GM10847 (cell line): ENCODE measurements at regions not wholly inside any gene's neighbourhood (a gene's known extent, or its start where the extent isn't known, plus 50 kb on each side); places are given as distances from the start of the nearest gene placed in this dataset.

Experiments
- POLR2A ChIP-seq: IDR thresholded peaks from 2 replicates; pipeline ENCODE4 v1.6.1; 2011; ENCODE audit not compliant: insufficient read length; ENCODE audit errors: extremely low read depth

DNA sequence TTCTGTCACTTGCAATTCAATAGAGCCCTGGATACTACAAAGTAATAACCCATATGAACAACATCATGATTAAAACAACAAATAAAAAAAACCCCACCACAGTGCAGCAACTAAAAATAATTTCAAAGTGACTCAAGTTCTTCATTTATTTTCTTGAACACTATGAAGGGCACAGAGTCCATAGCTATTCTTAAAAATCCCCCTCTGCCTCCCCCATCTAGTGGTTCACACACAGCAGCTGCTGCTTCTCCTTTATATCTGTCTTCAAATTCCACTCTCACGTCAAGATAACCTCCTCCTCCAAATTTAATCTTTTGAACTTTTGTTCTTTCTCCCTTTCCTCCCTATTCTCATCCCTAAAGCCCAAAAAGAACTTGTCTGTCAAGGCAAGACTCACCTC, 591.3 kb downstream of the ZEB2 start:
- no peak for TF ChIP-seq POLR2A

DNA sequence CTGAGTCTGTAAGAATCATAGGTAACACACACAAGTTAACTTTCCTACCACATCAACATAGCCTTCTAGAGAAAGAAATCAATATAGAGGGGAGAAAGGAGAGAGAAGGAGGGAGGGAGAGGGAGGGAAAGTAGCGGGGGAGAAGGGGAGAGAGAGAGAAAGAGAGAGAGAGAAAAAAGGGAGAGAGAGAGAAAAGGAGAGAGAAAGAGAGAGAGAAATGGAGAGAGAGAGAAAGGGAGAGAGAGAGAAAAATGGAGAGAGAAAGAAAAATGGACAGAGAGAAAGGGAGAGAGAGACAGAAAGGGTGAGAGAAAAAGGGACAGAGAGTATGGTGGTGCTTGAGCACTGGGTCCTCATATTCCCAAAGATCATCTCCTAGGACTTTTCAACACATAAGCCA, 591.7 kb downstream of the ZEB2 start:
- no peak for TF ChIP-seq POLR2A

DNA sequence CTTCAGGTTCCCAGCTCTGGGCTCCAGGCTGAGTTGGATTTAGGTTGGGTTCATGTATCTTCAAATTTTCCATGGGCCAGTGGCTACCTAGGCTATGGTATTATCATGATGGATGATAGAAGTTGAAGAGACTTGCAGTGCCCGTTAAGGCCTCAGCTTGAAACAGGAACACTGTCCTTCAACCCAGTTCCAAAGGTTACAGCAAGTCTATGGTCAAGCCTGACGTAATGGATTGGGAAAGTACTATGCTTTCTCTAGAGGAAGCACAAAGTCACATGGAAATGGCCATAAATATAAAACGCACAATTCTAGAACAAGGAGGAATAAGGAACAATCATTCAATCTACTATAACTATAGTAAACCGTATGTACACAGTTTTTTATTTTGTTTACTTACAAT, 593.2 kb downstream of the ZEB2 start:
- no peak for TF ChIP-seq POLR2A

DNA sequence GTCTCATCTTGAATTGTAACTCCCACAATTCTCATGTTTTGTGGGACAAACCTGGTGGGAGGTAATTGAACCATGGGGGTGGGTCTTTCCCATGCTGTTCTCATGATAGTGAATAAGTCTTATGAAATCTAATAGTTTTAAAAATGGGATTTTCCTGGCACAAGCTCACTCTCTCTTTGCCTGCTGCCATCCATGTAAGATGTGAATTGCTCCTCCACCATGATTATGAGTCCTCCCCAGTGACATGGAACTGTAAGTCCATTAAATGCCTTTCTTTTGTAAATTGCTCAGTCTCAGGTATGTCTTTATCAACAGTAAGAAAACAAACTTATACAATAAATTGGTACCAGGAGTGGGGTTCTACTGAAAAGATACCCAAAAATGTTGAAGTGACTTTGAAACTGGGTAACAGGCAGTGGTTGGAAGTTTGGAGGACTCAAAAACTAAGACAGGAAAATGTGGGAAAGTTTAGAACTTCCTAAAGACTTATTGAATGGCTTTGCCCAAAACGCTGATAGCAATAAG, 601.4 kb downstream of the ZEB2 start:
- no peak for TF ChIP-seq POLR2A

DNA sequence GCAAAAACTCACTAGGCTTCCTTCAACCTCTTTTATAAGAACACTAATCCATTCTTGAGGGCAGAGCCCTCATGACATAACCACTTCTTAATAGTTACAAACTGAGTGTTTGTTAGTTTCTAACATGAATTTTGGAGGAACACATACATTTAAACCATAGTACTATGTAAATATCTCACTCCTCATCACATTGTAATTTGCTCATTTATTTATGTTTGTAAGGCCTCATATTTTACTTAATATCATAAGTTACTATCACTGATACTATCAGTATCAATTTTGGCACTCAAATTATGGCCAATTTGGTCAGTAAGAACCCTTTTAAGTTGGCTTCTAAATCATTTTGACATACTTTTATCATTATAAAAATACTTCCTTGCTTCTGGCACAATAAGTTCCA, 603.1 kb downstream of the ZEB2 start:
- no peak for TF ChIP-seq POLR2A

DNA sequence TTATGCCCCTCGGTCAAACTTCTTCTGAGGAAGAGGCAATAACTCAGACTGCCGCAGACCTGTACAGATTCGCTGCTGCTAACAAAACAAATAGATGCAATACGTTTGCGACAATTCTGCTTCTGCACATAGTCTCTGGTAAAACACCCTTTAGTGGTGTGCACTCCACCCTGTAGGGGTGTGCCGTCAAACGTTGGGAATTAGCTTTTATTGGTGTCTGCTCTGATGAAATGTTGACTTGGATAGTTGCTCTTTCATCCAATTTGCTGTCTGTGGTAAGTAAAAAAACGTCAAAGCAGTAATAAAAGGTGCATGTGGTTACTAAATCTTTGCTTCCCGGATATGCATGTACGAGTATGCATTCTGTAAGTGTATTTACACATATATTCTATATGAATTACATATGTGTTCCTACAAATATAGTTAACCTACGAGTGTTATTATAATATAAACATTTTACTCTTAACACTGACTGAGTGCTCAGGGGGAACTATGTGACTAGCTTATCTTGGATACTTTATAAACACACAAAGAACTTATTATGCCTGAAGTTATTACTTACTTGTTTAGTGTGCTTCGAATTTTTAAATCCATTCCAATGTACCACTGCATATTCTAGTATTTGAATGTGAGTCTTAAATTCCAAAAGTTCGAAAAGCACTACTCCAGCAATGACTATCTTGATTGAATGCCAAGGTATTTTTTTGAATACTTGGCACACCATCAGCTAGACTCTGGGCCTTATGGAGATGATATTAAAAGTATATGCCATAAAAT, 610.2 kb downstream of the ZEB2 start:
- no peak for TF ChIP-seq POLR2A

DNA sequence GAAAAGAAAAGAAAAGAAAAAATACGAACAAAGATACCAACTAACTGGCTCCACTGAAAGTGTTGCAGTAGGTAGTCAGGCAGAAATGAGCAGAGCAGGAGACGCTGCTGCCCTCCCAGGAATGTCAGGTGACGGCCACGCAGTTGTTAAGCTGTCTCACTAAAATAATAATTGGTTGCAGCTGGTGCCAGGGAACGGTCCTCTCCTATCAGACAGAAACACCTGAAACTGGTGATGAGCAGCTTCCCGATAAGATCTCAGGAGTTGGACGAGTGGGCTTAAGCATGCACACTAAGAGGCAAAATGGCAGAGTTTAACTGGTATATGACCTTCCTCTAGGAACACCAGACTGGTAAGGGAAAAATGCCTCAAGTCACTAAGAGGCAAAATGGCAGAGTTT, 611.1 kb downstream of the ZEB2 start:
- TF ChIP-seq POLR2A, result no peak

DNA sequence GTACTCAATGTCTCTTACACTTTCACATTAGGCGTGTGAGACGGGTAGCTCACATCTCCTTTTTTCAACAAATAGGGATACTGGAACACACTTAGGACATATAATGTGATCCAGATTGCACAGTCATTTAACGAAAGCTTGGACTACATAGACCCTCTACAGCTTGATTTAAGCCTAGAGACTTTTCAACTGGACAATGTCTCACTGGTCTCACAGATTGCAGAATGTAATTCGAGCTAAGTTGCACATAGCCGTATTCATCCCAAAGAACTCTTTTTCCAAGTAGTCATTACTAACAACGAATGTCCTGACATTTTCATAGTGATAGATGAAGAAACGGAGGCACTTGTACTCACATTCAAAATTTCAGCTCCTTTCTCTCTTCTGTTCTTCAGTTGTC, 612.1 kb downstream of the ZEB2 start:
- no peak for TF ChIP-seq POLR2A

DNA sequence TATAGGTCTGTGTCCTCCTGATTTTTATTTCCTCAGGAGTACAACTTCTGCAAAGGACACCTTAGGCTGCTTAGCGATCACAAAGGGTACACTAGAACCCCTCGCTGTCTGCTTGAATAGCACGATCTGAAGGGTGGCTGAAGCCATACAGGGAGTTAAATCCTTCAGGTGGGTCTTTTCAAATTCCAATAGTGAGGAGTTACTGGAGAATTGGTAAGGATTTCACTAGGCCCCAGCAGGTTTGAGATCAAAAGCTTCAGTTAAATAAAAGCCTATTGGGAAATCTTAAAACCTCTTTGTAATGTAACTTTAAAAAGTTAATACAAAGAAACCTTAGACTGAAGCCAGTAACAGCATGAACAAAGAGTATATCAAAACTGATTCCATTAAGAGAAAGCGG, 613.1 kb downstream of the ZEB2 start:
- no peak for TF ChIP-seq POLR2A

DNA sequence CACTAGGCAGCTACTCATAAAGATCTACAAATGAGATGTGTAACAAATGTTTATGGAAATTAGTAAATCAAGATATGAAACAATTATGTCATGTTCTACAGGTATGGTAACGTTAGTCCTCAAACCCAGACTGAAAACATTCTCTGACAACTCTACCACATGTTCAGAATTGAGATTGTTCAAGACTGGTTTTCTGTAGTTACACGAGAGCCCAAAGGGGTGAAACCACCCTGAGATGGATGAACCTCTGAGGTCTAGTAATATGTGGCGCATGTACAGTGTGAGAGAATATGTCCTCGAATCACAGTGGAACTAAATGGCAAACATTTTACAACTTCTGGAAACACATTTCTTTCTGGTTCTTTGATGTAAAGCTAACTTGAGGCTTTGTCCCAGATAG, 614.3 kb downstream of the ZEB2 start:
- TF ChIP-seq POLR2A, result no peak

DNA sequence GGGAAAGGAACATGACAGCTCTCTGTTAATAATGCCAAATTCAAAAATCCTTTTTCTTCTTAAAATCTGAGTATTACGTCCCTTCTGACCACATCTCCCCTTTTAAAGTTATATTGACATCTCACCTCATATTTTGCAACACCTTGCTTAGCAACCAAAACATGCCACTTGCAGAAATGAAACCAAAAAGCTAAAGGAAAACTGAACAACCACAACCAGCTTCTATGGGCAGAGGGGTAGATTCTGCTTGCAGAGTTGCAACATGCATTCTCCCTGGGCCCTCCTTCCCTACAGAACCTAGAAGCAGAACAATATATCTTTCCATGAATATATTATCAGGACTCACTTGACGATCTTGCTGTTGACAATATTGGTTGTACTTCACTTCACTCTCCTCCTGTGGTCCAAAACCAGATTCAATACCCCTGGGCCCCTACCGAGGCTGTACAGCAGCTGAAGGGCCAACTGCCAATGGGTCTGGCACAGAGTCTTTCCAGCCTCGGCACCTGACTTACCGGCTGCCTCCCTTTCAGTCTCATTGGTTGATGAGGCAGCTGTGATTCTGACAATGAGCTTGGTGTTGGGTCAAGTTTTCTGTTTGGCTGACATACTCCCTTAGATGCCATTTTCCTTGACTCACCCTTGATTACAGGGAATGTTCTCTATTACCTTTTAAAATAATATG, 616.6 kb downstream of the ZEB2 start:
- TF ChIP-seq POLR2A, result no peak

DNA sequence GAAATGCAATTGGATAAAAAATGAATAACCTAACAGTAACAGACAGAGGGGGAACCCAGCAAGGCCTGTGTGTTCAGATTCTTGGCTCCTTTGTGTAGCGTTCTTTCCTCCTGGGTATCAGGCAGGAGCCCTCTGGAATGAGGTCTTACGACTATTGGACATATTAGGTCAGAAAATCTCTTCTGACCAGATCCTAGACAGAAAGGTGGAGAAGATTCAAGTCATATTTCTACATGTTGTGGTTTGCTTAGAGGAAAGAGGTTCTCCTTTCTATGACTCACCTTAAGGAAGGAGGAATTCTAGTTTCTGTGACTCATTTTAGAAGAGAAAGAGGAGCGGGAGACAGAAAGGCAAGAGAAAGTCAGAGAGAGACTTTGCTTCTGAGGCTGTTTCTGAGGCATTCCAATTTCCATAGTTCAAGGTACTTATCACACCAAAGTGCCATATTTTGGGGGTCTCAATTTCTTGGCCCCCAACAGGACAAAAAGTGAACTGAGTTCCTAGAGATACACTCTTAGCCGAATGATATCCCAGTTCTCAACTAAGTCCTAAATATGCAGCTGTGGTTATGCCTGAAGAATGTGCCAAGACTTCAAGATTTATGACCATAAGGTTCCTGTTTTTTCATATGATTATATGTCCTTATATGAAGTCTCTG, 618.6 kb downstream of the ZEB2 start:
- TF ChIP-seq POLR2A, result no peak

DNA sequence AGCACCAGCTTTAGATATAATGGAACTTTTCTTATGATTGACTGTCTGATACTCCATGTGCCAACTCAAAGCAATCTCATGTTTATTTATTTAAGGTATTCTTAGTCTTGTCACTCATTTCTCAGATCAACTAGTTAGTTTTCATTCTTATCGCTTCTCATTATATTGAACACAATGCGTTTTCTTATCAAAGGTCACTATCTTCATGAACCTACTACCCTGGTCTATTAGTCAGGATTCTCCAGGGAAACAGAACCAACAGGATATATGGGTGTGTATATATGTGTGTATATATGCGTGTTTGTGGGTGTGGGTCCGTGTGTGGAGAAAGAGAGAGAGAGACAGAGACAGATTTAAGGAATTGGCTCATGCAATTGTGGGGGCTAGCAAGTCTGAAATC, 619.9 kb downstream of the ZEB2 start:
- no peak for TF ChIP-seq POLR2A

DNA sequence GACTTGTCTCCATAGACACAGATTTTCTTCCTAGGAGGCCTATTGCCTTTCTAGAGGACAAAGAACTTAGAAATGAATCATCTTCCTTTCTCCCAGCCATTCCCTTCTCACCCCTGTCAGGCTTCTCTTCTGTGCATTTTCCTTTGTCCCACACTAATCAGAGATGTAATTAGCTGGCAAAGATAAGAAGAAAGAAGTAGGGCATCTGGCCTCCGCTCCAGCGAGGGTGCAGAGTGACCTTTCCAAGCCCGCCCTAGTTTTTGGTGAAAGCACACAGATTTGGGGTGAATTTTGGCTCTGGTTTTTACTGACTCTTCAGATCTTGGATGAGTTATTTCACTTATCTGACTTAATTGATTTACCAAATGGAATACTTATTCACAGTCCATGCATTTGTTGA, 626.5 kb downstream of the ZEB2 start:
- TF ChIP-seq POLR2A, result no peak

DNA sequence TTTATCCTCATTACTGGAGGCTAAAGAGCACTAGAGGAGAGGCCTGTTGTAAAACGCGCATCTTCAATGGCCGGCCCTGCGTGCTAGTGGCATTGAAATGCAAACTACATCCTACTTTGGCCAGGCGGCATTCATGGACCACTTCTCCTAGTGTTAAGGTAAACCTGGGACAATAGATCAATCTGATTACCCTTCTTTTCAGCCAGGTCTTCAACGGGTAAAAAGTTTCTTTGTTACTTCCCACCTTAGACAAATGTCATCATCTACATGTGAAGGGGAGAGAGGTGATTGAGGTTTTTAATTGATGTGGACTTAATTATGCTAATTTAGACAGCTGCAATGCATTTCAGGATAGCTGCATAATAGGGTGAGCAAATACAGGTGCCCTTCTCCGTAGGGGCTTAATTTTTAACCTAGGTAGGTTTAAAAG, 628.0 kb downstream of the ZEB2 start:
- TF ChIP-seq POLR2A, result no peak

DNA sequence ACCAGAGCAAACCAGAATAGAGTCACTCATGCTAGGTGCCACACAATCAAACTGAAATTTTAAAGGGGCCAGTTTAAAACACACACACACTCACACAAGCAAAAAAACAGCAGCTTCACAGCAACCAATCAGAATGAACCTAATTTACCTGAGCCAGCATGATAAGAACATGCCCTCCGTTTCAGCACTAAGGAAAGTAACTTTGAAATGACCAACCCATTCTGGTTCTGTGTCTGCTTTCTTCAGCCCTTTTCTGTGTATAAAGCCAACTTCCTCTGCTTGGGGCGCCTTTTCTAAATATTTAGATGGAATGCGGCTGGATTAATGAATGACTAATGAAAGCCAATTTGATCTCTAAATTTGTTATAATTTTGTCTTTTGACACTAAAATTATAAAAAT, 629.1 kb downstream of the ZEB2 start:
- TF ChIP-seq POLR2A, result no peak

DNA sequence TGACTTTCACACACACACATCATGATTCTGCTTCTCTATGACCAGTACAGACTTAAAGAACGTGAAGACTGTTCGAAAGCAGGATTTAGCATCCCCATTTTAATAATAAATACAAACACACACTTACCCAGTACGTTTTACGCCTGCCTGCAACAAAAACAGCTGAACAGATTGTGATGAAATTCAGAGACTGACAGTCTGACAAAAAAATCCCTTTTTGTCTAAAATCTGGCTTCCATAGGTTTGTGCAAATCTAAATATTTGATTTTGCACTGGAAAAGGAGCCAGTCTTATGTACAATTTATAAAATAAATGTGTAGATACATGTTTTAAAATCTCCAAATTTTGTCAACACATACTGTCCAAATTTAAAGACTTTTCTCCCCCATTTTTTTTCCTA, 630.7 kb downstream of the ZEB2 start:
- no peak for TF ChIP-seq POLR2A

DNA sequence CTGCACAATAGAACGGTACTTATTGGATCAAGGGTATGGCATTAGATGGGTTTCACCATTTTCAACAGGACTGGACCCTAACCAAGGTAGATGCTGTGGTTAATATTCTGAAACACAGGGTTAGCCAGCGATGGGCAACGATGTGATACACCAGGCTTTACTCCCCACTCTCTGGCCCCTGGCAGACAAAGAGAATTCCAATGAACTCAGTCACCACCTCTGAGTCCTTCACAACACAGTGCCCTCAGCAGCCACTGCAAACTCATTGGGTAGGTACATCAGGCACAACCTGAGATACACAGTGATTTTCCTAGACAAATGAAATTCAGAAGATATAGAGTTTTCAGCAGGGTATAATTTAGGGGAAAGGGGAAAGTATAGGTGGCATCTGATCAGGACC, 634.5 kb downstream of the ZEB2 start:
- TF ChIP-seq POLR2A, result no peak
